Vagina (tissue), 2 donors: ENCODE measurements at regions not wholly inside any gene's neighbourhood (a gene's known extent, or its start where the extent isn't known, plus 50 kb on each side); places are given as distances from the start of the nearest gene placed in this dataset.

ENCODE experiments used
- DNase-seq, 2 donors: peaks; one replicate each; pipeline ENCODE4 v3.0.0-alpha.2; 2017; ENCODE audit errors: extremely low spot score in 2 of 2
- H3K27ac ChIP-seq: fragments of 200-600 bp; sonication (generic); one replicate; pipeline ENCODE4 v1.5.1; 2019
- H3K27me3 ChIP-seq: fragments of 200-600 bp; sonication (generic); one replicate; pipeline ENCODE4 v1.5.1; 2019
- H3K36me3 ChIP-seq, 2 donors: fragments of 200-600 bp; sonication (generic); one replicate each; pipeline ENCODE4 v1.5.1; 2017 to 2019
- H3K4me1 ChIP-seq: fragments of 200-600 bp; sonication (generic); one replicate; pipeline ENCODE4 v1.5.1; 2019
- H3K4me3 ChIP-seq, 2 donors: fragments of 200-600 bp; sonication (generic); 1 replicate in 1 of 2; 2 replicates in 1 of 2; pipeline ENCODE4 v1.5.1; 2016 to 2019
- H3K9me3 ChIP-seq: fragments of 200-600 bp; sonication (generic); one replicate; pipeline ENCODE4 v1.5.1; 2019
- CTCF ChIP-seq, 3 experiments: fragments of 450-650 bp in 2 of 3; fragments of 200-600 bp in 1 of 3; sonication (generic) in 1 of 3; IDR thresholded peaks; one replicate each; pipeline ENCODE4 v1.5.1; 2017 to 2019; ENCODE audit warnings: antibody characterized with exemption in 3 of 3, mild to moderate bottlenecking in 2 of 3, moderate library complexity in 2 of 3
- POLR2A ChIP-seq, 2 donors: fragments of 450-650 bp; IDR thresholded peaks; one replicate each; pipeline ENCODE4 v1.6.1; 2017; ENCODE audit warnings: antibody characterized with exemption in 2 of 2, mild to moderate bottlenecking in 2 of 2, moderate library complexity in 2 of 2
- POLR2AphosphoS5 ChIP-seq, 2 donors: sonication (generic); formaldehyde crosslinking; IDR thresholded peaks; one replicate each; pipeline ENCODE4 v1.9.0; 2017; ENCODE audit warnings: antibody characterized with exemption in 2 of 2, mild to moderate bottlenecking in 2 of 2, low read depth in 1 of 2; ENCODE audit not compliant: insufficient read depth in 1 of 2
- intact Hi-C: fragments of 100-400 bp; cut with DNase I; formaldehyde crosslinking; loops from one replicate; pipeline ENCODE4 v1.15.1; 2023

GRCh38 chr4:177155454-177155853 is 154.2 kb upstream of the NEIL3 start:
- no peaks in the 10 kb centered on the region for H3K4me1 ChIP-seq
- no peak overlapping the region for H3K27ac ChIP-seq
- TF ChIP-seq CTCF (IDR thresholded peaks at IDR 0.05) = no peak
- TF ChIP-seq POLR2AphosphoS5 (IDR thresholded peaks at IDR 0.05; ENCODE audit: insufficient read depth in 1 of 2, low read depth in 1 of 2) = no peak
- TF ChIP-seq POLR2A (IDR thresholded peaks at IDR 0.05) = no peak
- DNase-seq = no peak
- no peaks in the 10 kb centered on the region for H3K36me3 ChIP-seq
- no peaks in the 10 kb centered on the region for H3K9me3 ChIP-seq
- intact Hi-C loops = no loop called here
- no peaks in the 10 kb centered on the region for H3K27me3 ChIP-seq
- no peak overlapping the region for H3K4me3 ChIP-seq

GRCh38 chr4:177159600-177159999 is 150.1 kb upstream of the NEIL3 start:
- intact Hi-C loops = no loop called here
- Histone ChIP-seq H3K27ac (no peak overlapping the region), H3K4me1 (no peaks in the 10 kb centered on the region), H3K9me3 (no peaks in the 10 kb centered on the region), H3K36me3 (no peaks in the 10 kb centered on the region), H3K27me3 (no peaks in the 10 kb centered on the region), H3K4me3 (no peak overlapping the region)
- no peak for TF ChIP-seq POLR2A (IDR thresholded peaks at IDR 0.05)
- no peak for DNase-seq

- H3K4me3 ChIP-seq = no peak overlapping the region
- H3K4me1 ChIP-seq = no peaks in the 10 kb centered on the region
- intact Hi-C loops = no loop called here
- no peak overlapping the region for H3K27ac ChIP-seq
- H3K27me3 ChIP-seq = no peaks in the 10 kb centered on the region
- no peak for TF ChIP-seq POLR2A (IDR thresholded peaks at IDR 0.05)
- no peak for TF ChIP-seq CTCF (IDR thresholded peaks at IDR 0.05)
- H3K9me3 ChIP-seq = no peaks in the 10 kb centered on the region
- H3K36me3 ChIP-seq = no peaks in the 10 kb centered on the region
- no peak for DNase-seq
Measured at GRCh38 chr4:177161781-177162180, 147.9 kb upstream of the NEIL3 start.

- no peak overlapping the region for H3K27ac ChIP-seq
- no peak overlapping the region for H3K4me3 ChIP-seq
- no peaks in the 10 kb centered on the region for H3K4me1 ChIP-seq
- no peak for DNase-seq
- intact Hi-C loops = no loop called here
- H3K27me3 ChIP-seq = no peaks in the 10 kb centered on the region
- H3K9me3 ChIP-seq = no peaks in the 10 kb centered on the region
- H3K36me3 ChIP-seq = no peaks in the 10 kb centered on the region
- TF ChIP-seq CTCF (IDR thresholded peaks at IDR 0.05) = no peak
- no peak for TF ChIP-seq POLR2AphosphoS5 (IDR thresholded peaks at IDR 0.05; ENCODE audit: insufficient read depth in 1 of 2, low read depth in 1 of 2)
- no peak for TF ChIP-seq POLR2A (IDR thresholded peaks at IDR 0.05)
Measured at GRCh38 chr4:177163532-177163931, 146.1 kb upstream of the NEIL3 start.

GRCh38 chr4:177171588-177171987 is 138.1 kb upstream of the NEIL3 start:
- TF ChIP-seq POLR2A (IDR thresholded peaks at IDR 0.05) (no peak), CTCF (IDR thresholded peaks at IDR 0.05) (no peak), POLR2AphosphoS5 (IDR thresholded peaks at IDR 0.05; ENCODE audit: insufficient read depth in 1 of 2, low read depth in 1 of 2) (no peak)
- no peak overlapping the region for H3K4me3 ChIP-seq
- no peaks in the 10 kb centered on the region for H3K27me3 ChIP-seq
- H3K9me3 ChIP-seq = no peaks in the 10 kb centered on the region
- intact Hi-C loops = no loop called here
- H3K4me1 ChIP-seq = no peaks in the 10 kb centered on the region
- no peak overlapping the region for H3K27ac ChIP-seq
- no peak for DNase-seq
- H3K36me3 ChIP-seq = no peaks in the 10 kb centered on the region

GRCh38 chr4:177175473-177175872 is 134.2 kb upstream of the NEIL3 start:
- Histone ChIP-seq H3K36me3 (no peaks in the 10 kb centered on the region), H3K4me1 (no peaks in the 10 kb centered on the region), H3K9me3 (no peaks in the 10 kb centered on the region), H3K4me3 (no peak overlapping the region), H3K27me3 (no peaks in the 10 kb centered on the region), H3K27ac (no peak overlapping the region)
- TF ChIP-seq POLR2AphosphoS5 (IDR thresholded peaks at IDR 0.05; ENCODE audit: insufficient read depth in 1 of 2, low read depth in 1 of 2) (no peak), POLR2A (IDR thresholded peaks at IDR 0.05) (no peak), CTCF (IDR thresholded peaks at IDR 0.05) (no peak)
- intact Hi-C loops = no loop called here
- no peak for DNase-seq
